ENCODE measurements at regions not wholly inside any gene's neighbourhood (a gene's known extent, or its start where the extent isn't known, plus 50 kb on each side); places are given as distances from the start of the nearest gene placed in this dataset.

GRCh38 chr3:191761906-191762305, 300.9 kb downstream of the PYDC2 start:
- TF ChIP-seq CTCF (IDR thresholded peaks at IDR 0.05) (no peak), POLR2A (IDR thresholded peaks at IDR 0.05) (no peak)
